Urothelium cell line (cell line): ENCODE measurements at regions not wholly inside any gene's neighbourhood (a gene's known extent, or its start where the extent isn't known, plus 50 kb on each side); places are given as distances from the start of the nearest gene placed in this dataset.
"Not testable (repeated sequence)": the region's sequence is repeated elsewhere in the genome, so short reads cannot be mapped to it uniquely, and the experiment has no call there.

Experiments
- DNase-seq: peaks from one replicate; pipeline ENCODE4 v3.0.0; 2011; ENCODE audit warnings: low spot score, mixed read lengths
- FAIRE-seq: peaks from 2 replicates; lab custom pipeline; 2011; peaks lifted over from hg19 to GRCh38; lab: Jason Lieb, UNC

DNA sequence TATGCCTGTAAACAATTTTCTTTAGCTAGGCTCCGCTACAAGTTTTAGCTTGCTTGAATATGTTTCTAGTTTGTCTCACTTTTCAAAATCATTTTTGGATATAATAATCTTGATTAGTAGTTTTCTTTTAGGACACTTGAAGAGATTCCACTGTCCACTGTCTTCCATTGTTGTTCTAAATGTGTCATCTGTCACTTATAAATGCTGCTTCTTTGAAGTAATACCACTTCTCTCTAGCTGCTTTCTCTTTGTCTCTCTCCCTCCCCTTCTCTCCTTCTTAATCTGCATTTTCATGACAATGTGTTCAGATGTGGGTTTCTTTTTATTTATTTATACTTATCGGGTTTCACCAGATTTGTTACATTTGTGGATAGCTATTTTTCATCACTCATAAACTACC, 73.7 kb upstream of the DPP10 start:
- FAIRE-seq (no peak), DNase-seq (peak; percentile 7)

GRCh38 chr2:114371721-114372120, 70.7 kb upstream of the DPP10 start:
- not testable (repeated sequence) for DNase-seq, FAIRE-seq

- no peak for FAIRE-seq
- no peak for DNase-seq
These were observed 68.8 kb upstream of the DPP10 start for GRCh38 chr2:114373591-114373990.

DNA sequence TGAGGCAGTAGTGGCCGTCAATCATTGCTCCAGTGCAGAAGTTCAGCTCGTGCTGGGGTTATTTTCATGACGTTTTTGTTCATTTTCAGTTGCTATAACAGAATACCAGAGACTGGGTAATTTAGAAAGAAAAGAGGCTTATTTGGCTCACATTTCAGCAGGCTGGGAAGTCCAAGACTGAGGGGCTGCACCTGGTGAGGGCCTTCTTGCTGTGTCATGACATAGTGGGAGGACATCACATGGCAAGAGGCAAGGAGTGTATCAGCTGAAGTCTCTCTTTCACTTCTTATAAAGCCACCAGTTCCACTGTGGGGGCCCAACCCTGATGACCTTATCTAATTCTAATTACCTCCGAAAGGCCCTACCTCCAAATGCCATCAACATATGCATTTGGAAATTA, 58.0 kb upstream of the DPP10 start:
- DNase-seq (no peak), FAIRE-seq (no peak)

- DNase-seq (no peak), FAIRE-seq (no peak)
These were observed 53.4 kb upstream of the DPP10 start for GRCh38 chr2:114389021-114389420.
